ENCODE measurements at regions not wholly inside any gene's neighbourhood (a gene's known extent, or its start where the extent isn't known, plus 50 kb on each side); places are given as distances from the start of the nearest gene placed in this dataset.

DNA sequence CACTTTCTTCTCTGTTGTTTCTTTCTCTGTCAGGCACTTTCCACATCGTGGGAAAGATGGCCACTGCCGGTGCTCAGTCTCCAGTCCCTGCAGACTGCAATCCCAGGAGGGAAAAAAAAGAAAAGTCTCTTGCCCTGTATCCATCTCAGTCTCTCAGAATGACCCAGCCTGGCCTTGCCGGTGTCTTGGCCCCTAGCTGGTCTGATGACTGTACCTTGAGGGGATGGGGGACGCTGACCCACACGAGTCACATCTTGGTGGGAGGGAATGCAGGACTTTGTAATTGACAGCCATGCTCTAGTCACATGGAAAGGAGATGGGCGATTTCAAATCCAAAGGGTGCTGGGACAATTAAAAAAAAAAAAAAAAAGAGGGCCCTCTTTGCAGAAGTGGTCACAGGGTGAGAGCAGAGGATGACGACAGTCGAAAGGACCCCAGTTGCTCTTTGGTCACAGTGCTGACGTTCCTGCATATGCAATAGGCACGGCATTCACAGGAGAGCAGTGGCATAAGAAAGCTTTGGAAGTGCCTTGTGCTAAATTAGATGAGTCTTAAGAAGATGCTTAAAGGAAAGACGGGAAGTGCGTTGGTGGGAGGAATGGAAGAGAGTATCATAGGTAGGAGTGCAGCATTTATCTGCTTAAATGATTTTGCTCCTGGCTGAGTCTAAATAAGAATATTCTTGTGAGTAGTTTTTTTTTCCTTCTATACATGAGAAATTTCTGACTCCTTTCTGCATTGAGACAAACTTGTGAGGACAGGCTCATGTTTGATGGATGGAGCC, 63.9 kb upstream of the AKAP12 start:
- ChIA-PET CTCF (ENCODE audit: low intra/inter-chr PET ratio, low total read pairs) (no interaction called here), POLR2A (no interaction called here)
- in situ Hi-C loops (cut with HindIII; ENCODE audit: extremely low pct_ligation_motif_present, low pct_unique_long_range_greater_than_20kb): no loop called here
- Histone ChIP-seq H3K9ac (ENCODE audit: insufficient read depth, low read depth, low read length) (no peak overlapping the region), H3K36me3 (replicated peaks in 1 of 2; ENCODE audit: control insufficient read depth in 1 of 2, insufficient read depth in 2 of 2, low read length in 2 of 2) (no peaks in the 10 kb centered on the region), H3K4me2 (ENCODE audit: low read depth, low read length) (no peak overlapping the region), H3K27me3 (ENCODE audit: control insufficient read depth in 1 of 2, insufficient read depth in 2 of 2, low read length in 2 of 2) (peaks cover 0 to 3% of the 10 kb centered on the region in 2 experiments; a peak in 2 of 5 replicates), H4K20me1 (ENCODE audit: insufficient read depth, low read length) (no peaks in the 10 kb centered on the region), H3K4me1 (ENCODE audit: insufficient read depth, low read length) (peaks cover 3% of the 10 kb centered on the region; the same call in 1 of the 2 replicates), H3K27ac (ENCODE audit: extremely low read length, insufficient read depth, low read length) (no peak overlapping the region), H3K79me2 (ENCODE audit: insufficient read depth, low read length) (no peaks in the 10 kb centered on the region), H3K9me3 (ENCODE audit: low read length) (no peaks in the 10 kb centered on the region), H3K4me3 (replicated peaks in 1 of 3; ENCODE audit: insufficient read depth in 1 of 3, low read depth in 2 of 3, low read length in 3 of 3) (no peak overlapping the region), H2AFZ (ENCODE audit: low read length) (no peak overlapping the region)
- intact Hi-C loops (cut with micrococcal nuclease; ENCODE audit: unreplicated experiment): no loop called here
- BruUV-seq (replicated peaks): no TSS peak
- no peak for DNase-seq (ENCODE audit: low spot score)
- TF ChIP-seq, protein P1, sequence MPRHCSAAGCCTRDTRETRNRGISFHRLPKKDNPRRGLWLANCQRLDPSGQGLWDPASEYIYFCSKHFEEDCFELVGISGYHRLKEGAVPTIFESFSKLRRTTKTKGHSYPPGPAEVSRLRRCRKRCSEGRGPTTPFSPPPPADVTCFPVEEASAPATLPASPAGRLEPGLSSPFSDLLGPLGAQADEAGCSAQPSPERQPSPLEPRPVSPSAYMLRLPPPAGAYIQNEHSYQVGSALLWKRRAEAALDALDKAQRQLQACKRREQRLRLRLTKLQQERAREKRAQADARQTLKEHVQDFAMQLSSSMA (CRISPR knock-in tag; IDR thresholded peaks at IDR 0.05): no peak
- 0 out of 2 replicates have a peak, but pooled peaks have one; percentile 6 for TF ChIP-seq CREB1 (IDR thresholded peaks at IDR 0.05)
- TF ChIP-seq CREB1 (CRISPR knock-in tag; IDR thresholded peaks at IDR 0.05): no peak
- WGBS (ENCODE audit: low lambda C conversion rate): 42% methylated on average over 12 of the region's 12 CpGs
- no peak for ATAC-seq
- FAIRE-seq: no peak

DNA sequence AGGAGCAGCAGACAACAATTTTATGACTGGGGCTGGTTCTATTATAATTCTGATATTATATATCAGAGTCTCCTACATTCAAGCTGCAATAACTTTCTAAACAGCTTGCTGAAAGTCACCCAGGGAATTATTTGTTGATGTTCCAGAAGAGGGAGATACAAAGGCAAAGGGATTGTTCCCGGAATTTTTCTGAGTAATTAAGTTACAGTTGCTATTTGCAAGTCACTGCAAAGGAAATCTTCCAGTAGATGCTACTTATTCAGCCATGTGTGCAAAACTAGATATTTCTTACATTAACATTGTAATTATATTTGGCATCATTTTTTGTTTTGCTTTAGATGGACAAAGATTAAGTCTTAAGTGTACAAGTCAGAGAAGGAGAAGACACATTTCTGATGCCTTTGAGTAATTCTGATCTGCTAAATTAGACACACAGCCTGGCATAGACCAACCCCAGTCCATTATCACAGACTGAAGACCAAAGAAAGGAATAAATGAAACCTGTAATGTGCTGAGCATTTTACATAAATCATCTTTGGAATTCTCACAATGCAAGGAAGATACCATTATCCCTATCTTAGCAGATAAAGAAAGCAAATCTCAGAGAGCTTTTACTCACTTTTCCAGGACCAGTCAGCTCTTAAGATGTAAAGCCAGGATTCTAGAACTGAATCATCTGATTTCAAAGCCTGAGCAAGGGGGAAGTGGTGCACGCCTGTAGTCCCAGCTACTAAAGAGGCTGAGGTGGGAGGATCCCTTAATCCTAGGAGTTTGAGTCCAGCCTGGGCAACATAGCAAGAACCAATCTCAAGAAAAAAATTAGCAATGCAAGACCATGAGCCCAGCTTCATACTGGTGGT, 62.6 kb upstream of the AKAP12 start:
- in situ Hi-C loops (cut with HindIII; ENCODE audit: extremely low pct_ligation_motif_present, low pct_unique_long_range_greater_than_20kb) (no loop called here), intact Hi-C loops (cut with micrococcal nuclease; ENCODE audit: unreplicated experiment) (no loop called here)
- Histone ChIP-seq H3K4me3 (replicated peaks in 1 of 3; ENCODE audit: insufficient read depth in 1 of 3, low read depth in 2 of 3, low read length in 3 of 3) (no peak overlapping the region), H3K36me3 (replicated peaks in 1 of 2; ENCODE audit: control insufficient read depth in 1 of 2, insufficient read depth in 2 of 2, low read length in 2 of 2) (no peaks in the 10 kb centered on the region), H3K79me2 (ENCODE audit: insufficient read depth, low read length) (no peaks in the 10 kb centered on the region), H3K27ac (ENCODE audit: extremely low read length, insufficient read depth, low read length) (no peak overlapping the region), H4K20me1 (ENCODE audit: insufficient read depth, low read length) (no peaks in the 10 kb centered on the region), H3K9ac (ENCODE audit: insufficient read depth, low read depth, low read length) (no peak overlapping the region), H3K4me1 (ENCODE audit: insufficient read depth, low read length) (peaks cover 13% of the 10 kb centered on the region; the same call in 1 of the 2 replicates), H2AFZ (ENCODE audit: low read length) (no peak overlapping the region), H3K9me3 (ENCODE audit: low read length) (no peaks in the 10 kb centered on the region), H3K27me3 (ENCODE audit: control insufficient read depth in 1 of 2, insufficient read depth in 2 of 2, low read length in 2 of 2) (peaks cover 0 to 3% of the 10 kb centered on the region in 2 experiments; a peak in 2 of 5 replicates), H3K4me2 (ENCODE audit: low read depth, low read length) (no peak overlapping the region)
- CTCF ChIA-PET (ENCODE audit: low intra/inter-chr PET ratio, low total read pairs): no interaction called here
- BruUV-seq (replicated peaks): no TSS peak
- TF ChIP-seq ZNF550 (CRISPR knock-in tag; IDR thresholded peaks at IDR 0.05; ENCODE audit: borderline replicate concordance) (no peak), ONECUT2 (CRISPR knock-in tag; IDR thresholded peaks at IDR 0.05) (no peak), ZNF225 (CRISPR knock-in tag; IDR thresholded peaks at IDR 0.05) (no peak), ZNF567 (CRISPR knock-in tag; IDR thresholded peaks at IDR 0.05; ENCODE audit: borderline replicate concordance) (no peak), GTF2F1 (IDR thresholded peaks at IDR 0.05; ENCODE audit: low read length) (no peak), HNRNPL (IDR thresholded peaks at IDR 0.05; ENCODE audit: low read depth, low read length) (no peak)
- TF ChIP-seq, protein P2, sequence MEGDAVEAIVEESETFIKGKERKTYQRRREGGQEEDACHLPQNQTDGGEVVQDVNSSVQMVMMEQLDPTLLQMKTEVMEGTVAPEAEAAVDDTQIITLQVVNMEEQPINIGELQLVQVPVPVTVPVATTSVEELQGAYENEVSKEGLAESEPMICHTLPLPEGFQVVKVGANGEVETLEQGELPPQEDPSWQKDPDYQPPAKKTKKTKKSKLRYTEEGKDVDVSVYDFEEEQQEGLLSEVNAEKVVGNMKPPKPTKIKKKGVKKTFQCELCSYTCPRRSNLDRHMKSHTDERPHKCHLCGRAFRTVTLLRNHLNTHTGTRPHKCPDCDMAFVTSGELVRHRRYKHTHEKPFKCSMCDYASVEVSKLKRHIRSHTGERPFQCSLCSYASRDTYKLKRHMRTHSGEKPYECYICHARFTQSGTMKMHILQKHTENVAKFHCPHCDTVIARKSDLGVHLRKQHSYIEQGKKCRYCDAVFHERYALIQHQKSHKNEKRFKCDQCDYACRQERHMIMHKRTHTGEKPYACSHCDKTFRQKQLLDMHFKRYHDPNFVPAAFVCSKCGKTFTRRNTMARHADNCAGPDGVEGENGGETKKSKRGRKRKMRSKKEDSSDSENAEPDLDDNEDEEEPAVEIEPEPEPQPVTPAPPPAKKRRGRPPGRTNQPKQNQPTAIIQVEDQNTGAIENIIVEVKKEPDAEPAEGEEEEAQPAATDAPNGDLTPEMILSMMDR (CRISPR knock-in tag; IDR thresholded peaks at IDR 0.05): no peak
- TF ChIP-seq, protein P3, sequence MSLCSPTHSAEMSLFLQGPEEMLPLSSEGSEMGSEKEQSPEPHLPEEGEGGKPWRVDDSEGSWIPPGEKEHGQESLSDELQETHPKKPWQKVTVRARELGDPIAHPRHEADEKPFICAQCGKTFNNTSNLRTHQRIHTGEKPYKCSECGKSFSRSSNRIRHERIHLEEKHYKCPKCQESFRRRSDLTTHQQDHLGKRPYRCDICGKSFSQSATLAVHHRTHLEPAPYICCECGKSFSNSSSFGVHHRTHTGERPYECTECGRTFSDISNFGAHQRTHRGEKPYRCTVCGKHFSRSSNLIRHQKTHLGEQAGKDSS (CRISPR knock-in tag; IDR thresholded peaks at IDR 0.05; ENCODE audit: borderline replicate concordance, low read depth): no peak
- POLR2A ChIA-PET: no interaction called here
- peak; percentile 52 for FAIRE-seq
- 45% methylated on average over 2 of the region's 2 CpGs for WGBS (ENCODE audit: low lambda C conversion rate)
- no peak for ATAC-seq
- DNase-seq (ENCODE audit: low spot score): no peak

Measured in HepG2 (cell line).